Astrocyte of the hippocampus (primary cell): ENCODE measurements at regions not wholly inside any gene's neighbourhood (a gene's known extent, or its start where the extent isn't known, plus 50 kb on each side); places are given as distances from the start of the nearest gene placed in this dataset.
"Not testable (repeated sequence)": the region's sequence is repeated elsewhere in the genome, so short reads cannot be mapped to it uniquely, and the experiment has no call there.

Source experiments
- DNase-seq: peaks from one replicate; pipeline ENCODE4 v3.0.0; 2011; ENCODE audit warnings: low read depth, low spot score

DNA sequence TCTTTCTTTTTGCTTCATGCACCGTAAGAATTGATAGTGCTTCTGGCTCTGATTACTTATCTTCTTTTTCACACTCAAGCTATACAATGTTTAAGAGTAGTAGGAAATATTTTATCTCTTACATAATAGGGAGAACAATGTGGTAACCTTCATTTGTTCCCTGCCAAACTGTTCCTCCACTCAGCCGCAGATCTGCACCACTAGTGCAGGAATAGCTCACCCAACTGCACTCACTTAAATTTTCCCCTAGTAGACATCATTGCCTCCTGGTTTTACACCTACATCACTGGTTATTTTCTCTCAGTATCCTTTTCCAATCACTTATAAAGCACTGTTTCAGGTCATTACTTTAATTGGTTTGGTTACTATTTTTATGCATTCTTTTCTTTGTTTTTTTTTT is 283.5 kb upstream of the ZNF804A start:
- DNase-seq: no peak

DNA sequence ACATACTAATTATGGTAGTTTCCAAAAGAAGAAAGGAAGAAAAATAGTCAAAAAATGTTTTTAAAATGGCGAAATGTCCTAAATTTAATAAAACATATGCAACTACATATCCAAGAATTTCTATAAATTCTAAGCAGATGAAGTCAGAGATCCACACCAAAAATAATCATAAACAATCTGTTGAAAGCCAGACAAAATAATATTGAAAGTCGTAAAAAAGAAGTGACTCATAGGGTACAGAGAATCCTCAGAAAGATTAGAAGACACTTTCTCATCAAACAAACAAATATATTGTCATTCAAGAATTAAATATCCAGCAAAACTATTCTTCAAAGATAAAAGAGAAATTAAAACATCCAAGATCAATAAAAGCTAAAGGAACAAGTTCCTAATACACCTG is 281.4 kb upstream of the ZNF804A start:
- DNase-seq: no peak

DNA sequence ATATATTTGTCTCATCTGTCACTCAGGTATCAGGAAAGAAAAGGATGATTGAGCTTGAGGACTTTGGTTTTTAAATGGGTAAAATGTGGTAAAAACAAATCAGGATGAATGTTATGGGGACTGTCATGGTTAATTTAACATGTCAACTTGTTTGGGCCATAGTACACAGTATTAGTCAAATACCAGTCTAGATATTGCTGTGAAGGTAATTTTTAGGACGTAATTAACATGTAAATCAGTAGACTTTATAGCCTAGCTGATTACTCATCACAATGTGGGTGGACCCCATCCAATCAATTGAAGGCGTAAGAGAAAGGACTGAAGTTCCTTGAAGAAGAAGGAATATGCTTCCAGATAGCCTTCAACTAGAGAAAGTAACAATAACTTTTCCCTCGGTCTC is 275.7 kb upstream of the ZNF804A start:
- DNase-seq: no peak

DNA sequence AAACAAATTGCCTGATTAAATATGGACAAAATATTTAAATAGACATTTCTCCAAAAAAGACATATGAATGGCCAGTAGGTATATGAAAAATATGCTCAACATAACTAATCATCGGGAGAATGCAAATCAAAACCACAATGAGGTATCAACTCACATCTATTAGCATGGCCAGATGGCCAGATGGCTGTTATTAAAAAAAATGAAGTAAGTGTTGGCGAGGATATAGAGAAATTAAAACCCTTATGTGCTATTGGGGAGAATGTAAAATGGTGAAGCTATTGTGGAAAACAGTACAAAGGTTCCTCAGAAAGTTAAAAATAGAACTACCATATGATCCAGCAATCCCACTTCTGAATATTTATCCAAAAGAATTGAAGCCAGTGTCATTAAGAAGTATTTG is 272.3 kb upstream of the ZNF804A start:
- no peak for DNase-seq

DNA sequence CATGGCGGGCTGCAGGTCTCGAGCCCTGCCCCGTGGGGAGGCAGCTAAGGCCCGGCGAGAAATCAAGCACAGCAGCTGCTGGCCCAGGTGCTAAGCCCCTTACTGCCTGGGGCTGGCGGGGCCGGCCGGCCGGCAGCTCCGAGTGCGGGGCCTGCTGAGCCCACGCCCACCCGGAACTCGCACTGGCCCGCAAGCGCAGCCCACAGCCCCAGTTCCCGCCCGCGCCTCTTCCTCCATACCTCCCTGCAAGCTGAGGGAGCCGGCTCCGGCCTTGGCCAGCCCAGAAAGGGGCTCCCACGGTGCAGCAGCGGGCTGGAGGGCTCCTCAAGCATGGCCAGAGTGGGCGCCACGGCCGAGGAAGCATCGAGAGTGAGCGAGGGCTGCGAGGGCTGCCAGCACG is 270.5 kb upstream of the ZNF804A start:
- not testable (repeated sequence) for DNase-seq

DNA sequence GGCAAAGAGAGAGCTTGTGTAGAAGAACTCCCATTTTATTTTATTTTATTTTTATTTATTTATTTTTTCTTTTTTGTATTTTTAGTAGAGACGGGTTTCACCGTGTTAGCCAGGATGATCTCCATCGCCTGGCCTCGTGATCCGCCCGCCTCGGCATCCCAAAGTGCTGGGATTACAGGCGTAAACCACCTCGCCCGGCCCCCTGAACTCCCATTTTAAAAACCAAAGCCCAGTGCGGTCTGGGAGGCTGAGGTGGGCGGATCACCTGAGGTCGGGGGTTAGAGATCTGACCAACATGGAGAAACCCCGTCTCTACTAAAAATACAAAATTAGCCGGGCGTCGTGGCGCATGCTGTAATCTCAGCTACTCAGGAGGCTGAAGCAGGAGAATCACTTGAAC is 267.8 kb upstream of the ZNF804A start:
- not testable (repeated sequence) for DNase-seq

DNA sequence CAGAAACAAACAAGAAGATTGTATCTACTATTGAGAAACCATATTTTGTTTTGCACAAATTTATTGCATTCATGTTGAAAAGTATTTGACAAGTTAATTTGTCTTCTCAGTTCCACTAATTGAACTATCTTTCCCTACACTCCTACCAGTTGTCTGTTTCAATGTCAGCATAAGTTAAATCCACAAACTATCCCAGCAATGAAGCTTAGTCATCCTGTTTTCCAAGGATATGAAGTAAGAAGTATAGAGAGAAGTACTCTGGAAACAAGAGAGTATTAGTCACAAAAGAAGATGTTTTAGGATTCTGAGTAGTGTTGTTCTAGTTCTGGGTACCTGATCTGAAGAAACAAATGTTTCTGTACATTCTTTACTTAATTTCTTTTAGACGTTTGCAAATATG is 261.6 kb upstream of the ZNF804A start:
- DNase-seq: peak; percentile 17

DNA sequence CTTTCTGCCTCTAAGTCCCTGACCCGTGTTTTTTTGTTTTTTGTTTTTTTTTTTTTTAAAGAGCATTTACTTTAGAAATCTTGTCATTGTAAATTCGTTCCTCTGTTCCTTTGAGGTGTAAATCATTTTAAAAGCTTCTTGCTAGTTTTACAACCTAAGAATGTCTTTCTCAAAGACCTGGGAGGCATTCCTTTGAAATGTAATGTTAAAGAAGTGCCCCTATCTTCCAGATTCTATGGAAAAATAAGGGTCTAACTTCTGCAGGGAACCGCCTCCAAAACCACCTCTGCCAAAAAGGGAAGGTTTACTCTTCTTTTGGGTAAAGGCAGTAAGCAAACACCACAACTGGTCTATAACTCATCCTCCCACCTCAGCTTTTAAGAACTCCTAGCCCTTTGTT is 259.6 kb upstream of the ZNF804A start:
- no peak for DNase-seq

DNA sequence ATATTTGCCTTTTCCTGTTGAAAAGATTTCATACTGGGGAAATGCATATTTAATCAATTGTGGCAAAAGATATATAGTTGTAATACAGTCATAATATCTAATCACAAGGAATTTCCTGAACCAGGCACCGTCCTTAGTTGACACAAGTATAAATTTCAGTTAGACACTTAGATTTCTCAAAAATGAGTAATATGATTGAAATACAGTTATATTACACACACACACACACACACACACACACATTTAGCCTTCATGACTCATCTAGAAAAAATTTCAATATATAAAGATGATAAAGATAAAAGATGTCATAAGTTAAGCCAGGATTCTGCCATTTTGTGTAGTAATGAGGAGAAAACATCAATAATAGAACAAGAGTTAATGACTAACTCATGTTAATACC is 258.4 kb upstream of the ZNF804A start:
- DNase-seq: no peak

DNA sequence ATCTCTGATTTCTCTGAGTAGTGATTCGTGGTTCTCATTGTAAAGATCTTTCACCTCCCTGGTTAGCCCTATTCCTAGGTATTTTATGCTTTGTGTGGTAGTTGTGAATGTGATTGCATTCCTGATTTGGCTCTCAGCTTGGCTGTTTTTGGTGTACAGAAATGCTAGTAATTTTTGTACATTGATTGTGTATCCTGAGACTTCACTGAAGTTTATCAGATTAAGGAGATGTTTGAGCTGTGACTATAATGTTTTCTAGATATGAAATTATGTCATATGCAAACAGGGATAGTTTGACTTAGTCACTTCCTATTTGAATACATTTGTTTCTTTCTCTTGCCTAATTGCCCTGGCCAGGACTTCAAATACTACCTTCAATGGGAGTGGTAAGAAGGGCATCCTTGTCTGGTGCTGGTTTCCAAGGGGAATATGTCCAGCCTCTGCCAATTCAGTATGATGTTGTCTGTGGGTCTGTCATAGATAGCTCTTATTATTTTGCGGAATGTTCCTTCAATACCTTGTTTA is 251.9 kb upstream of the ZNF804A start:
- no peak for DNase-seq

DNA sequence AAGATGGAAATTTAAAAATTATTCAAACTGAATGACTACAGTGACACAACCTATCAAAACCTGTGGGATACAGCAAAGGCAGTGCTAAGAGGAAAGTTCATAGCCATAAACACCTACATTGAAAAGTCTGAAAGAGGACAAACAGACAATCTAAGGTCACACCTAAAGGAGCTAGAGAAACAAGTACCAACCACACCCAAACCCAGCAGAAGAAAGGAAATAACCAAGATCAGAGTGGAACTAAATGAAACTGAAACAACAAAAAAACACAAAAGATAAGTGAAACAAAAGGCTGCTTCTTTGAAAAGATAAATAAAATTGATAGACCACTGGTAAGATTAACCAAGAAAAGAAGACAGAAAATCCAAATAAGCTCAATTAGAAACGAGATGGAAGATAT is 247.2 kb upstream of the ZNF804A start:
- DNase-seq: no peak

DNA sequence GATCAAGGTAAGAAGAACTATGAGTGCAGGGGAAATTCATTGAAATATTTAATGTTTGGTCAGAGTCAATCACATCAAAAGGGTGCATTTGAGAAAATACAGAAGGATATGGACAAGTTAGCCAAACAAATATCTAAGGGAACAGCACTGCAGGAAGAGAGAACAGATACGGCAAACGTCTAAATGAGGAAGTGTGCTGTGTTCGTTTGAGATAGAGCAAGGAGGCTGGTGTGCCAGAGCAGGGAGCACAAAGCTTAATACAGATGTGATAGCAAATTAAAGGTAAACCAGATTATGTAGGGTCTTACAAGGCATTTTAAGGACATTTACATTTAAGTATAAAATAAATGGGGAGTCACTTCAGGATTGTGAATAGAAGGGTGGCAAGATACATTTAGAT is 241.3 kb upstream of the ZNF804A start:
- no peak for DNase-seq

DNA sequence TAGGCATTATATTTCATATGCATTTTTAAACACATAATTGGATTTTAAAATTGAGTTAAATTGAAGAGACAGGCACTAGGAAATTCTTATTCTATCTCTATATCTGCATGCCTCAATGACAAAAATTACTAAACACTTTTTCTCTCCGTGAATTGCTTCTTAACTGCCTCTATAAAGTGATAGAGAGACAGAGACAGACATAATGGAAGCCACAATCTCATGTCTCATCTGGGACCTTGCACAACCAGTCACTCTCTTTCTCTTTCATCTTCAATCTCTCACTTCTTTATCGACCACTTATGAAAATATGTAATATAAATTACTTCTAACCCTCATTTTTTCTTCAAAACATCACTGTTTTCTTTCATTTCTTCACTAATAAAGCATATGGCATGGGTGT is 238.9 kb upstream of the ZNF804A start:
- DNase-seq: no peak

DNA sequence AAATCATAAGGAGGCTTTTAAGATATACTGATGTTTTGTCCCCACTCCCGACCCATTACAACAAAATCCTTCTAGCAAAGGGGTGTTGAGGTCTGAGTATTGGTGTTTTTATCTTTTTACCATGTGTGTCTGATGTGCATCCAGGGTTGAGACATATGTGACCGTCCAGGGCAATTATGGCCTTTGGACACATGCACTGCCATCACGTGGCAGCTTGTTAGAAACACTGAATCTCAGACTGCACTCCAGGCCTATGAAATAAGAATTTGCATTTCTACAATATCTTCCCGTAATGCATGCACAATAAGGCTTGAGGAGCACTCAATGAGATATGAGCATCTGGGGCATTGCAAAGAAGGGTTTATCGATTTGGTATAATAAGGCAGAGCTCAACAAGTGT is 235.1 kb upstream of the ZNF804A start:
- no peak for DNase-seq

DNA sequence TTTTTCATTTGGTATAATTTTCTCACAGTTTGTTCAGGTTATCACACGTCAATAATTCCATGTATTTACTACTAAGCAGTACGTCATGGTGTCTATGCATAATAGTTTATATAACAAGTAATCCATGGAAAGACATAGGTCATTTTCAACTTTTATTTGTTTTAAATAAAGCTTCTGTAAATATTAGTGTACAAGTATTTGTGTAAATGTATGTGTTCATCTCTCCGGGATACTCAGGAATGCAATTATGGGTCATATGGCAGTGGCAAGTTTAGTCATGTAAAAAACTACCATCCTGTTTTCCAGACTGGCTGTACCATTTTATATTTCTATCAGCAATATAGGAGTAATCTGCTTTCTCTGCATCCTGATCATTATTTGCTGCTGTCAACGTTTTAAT is 231.1 kb upstream of the ZNF804A start:
- DNase-seq: no peak

DNA sequence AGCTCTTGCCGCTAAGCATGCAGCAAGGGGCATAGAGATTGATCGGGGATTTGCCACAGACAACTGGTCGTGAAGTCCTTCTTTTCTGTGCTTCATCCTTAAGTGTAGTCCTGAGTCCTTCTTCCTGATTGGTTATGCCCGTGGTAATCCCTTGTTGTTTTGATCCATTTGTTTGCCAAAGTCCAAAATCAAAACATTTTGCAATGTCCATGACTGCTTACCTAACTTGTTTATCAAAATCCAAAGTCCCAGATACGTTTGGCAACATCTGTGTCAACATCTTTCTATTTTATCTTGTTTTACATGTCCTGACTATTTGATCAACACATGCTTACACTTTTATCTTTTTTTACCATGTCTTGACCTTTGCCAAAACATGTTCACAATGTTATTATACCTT is 229.0 kb upstream of the ZNF804A start:
- DNase-seq: no peak

DNA sequence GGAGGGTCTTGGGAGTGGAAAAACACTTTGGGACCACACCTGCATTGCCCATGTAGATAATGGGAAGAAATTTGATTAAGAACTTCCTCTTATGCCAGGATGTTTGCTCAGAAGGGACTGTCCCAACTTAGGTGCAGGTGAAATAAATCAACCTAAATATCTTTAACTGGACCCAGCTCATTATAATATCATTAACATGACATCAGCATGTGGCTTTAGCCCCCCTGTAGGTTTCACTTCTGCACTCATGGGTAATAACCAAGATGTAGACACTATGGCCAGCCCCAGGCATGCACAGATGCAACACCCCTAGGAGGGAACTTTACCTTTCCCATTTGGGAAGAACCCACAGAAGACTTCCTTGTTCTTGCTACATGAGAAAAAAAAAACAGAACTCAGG is 227.4 kb upstream of the ZNF804A start:
- no peak for DNase-seq

DNA sequence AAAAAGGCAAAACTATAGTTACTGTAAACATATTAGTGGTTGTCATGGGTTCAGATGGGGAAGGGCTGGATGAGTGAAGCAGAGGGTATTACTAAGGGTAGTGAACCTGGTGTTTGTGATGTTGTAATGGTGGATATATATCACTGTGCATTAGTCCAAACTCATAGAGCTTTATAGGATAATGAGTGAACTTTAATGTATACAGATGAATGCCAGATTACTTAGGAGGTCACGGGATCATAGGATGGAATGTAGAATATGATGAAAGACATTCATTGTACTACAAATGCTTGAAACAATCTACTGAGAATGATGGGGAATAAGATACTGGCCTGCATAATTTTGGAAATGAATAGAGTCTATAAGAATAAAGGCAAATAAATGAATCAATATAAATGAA is 226.7 kb upstream of the ZNF804A start:
- DNase-seq: no peak

DNA sequence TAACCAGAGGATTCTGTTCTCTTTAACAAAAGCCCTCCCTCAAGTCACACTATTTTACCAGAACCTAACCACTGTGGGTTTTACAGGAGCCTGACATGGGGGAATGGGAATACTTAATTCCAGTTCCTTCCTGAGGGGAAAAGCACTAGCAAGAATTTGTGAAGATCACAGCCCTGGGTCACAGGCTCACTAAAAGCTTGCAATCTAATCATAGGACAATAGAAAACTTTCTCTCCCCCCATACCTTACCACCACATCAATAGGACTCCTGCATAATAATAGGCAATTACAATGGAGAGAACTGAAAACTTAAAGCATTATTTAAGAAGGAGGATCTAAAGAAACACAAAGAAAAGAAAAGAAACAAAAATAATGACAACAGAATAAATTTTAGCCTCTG is 225.8 kb upstream of the ZNF804A start:
- no peak for DNase-seq

DNA sequence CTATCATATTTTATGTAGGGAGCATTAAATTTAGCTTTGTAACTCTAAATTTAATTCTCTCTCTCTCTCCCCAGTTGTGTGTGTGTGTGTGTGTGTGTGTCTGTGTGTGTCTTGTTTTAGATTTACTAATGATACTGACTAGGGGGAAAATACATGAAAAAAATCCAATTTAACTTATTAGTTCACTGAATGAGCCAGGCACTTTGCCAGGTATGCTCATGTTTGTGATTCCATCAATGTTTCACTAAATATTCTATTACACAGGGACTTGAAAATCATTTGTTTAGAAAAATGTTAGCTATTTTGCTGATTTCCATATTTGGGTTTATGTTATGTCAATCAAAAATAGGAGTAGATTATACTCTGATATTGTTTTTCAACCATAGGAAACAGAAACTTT is 203.7 kb upstream of the ZNF804A start:
- peak; percentile 61 for DNase-seq

DNA sequence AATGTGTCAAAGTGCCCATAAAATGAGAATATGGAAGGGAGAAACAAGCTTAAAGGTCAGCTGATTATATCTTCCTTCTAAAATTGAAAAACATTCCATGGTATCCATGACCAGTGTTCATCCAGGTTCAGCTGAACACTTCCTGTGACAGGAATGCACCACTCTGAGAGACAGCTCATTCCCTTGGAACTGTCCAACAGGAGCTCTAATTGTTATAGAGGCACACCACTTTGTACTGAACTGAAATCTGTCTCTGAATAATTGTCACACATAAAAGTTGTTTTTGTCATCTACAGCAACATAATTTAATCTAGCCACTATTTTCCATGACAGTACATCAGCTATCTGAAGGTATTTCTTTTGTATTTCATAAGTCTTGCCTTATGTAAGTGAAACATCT is 195.9 kb upstream of the ZNF804A start:
- DNase-seq: no peak

DNA sequence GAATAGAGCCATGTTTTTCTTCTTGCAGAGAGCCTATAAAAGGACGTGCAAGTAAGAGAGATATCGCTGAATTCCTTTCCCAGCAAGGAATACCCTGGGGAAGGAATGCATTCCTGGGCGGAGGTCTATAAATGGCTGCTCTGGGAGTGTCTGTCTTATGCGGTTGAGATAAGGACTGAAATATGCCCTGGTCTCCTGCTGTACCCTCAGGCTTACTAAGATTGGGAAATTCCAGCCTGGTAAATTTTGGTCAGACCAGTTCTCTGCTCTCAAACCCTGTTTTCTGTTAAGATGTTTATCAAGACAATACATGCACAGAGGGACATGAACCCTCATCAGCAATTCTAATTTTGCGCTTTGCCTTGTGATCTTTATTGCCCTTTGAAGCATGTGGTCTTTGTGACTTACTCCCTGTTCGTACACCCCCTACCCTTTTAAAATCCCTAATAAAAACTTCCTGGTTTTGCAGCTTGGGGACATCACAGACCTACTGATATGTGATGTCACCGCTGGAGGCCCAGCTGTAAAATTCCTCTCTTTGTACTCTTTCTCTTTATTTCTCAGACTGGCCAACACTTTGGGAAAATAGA is 191.2 kb upstream of the ZNF804A start:
- not testable (repeated sequence) for DNase-seq

DNA sequence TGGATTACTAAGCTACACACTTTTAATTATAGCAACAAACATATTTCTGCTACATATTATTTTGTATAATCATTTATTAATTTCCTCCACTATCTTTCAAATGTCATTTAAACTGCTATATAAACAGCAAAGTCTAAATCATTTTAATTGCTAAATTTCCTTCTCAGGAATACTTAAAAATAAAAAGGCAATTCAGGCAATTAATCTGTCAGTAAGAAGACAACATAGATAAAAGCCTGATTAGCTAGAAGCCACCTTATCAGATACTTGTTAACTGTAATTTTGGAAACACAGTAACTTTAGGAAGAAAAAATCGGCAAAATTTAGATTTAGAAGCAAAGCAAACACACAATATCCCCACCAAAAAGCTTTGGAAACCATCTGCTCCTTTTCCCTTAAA is 188.2 kb upstream of the ZNF804A start:
- DNase-seq: no peak

DNA sequence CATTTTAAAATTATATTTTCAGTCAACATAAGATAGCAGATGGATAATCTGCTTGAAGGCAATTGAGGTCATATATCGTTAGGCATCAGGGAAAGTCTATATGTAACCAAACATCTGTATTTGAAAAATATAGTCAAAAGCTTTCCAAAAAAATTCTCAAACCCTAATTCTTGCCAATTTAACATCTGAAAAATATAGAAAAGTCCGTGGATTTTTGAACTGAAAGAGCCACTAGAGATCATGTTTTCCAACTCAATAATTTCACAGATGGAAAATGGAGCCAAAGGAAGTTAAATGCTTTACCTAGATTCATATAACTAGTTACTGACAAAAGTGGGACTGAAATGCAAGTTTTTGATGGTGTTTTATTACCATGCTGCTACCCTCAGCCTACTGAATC is 185.1 kb upstream of the ZNF804A start:
- DNase-seq: no peak
